Endothelial cell of umbilical vein (primary cell): ENCODE measurements at regions not wholly inside any gene's neighbourhood (a gene's known extent, or its start where the extent isn't known, plus 50 kb on each side); places are given as distances from the start of the nearest gene placed in this dataset.

Source experiments
- BruUV-seq: library from RNA; stranded (reverse); fragments of 400-500 nt; replicated peaks from 2 replicates; lab custom pipeline; 2021; lab: Mats Ljungman, UMichigan
- CTCF ChIA-PET: fragments of 300-600, 350-600 bp; sonication (Branson Sonifier 250); formaldehyde crosslinking; loops from one replicate; lab custom pipeline; 2021; ENCODE audit warnings: antibody characterized with exemption, inconsistent platforms; lab: Charles Lee
- POLR2A ChIA-PET: fragments of 300-600, 350-600 bp; sonication (Branson Sonifier 250); formaldehyde crosslinking; loops from one replicate; lab custom pipeline; 2021; ENCODE audit warnings: antibody characterized with exemption, inconsistent platforms; lab: Charles Lee
- DNase-seq: peaks from one replicate; pipeline ENCODE4 v3.0.0-alpha.2; 2011; ENCODE audit warnings: low read depth, low spot score
- FAIRE-seq: peaks from 2 replicates; lab custom pipeline; 2011; peaks lifted over from hg19 to GRCh38; lab: Jason Lieb, UNC
- H2AFZ ChIP-seq: 2 replicates; pipeline ENCODE4 v1.6.0; 2012; ENCODE audit warnings: low read depth, low read length, control low read depth, inconsistent platforms
- H3K27ac ChIP-seq: 2 replicates; pipeline ENCODE4 v1.5.1; 2011; ENCODE audit warnings: low read depth, mild to moderate bottlenecking, control low read depth, low read length, moderate library complexity; ENCODE audit not compliant: insufficient read depth
- H3K27me3 ChIP-seq, 2 experiments: 2 replicates each; pipeline versions ENCODE4 v1.6.0 to v1.6.1; 2011; ENCODE audit warnings: low read length in 2 of 2, mixed read lengths in 1 of 2; ENCODE audit not compliant: control insufficient read depth in 2 of 2, insufficient read depth in 2 of 2
- H3K36me3 ChIP-seq, 2 experiments: 2 replicates in 1 of 2; 3 replicates in 1 of 2; pipeline ENCODE4 v1.5.1; 2011; ENCODE audit warnings: low read length in 2 of 2, mild to moderate bottlenecking in 1 of 2, moderate library complexity in 1 of 2; ENCODE audit not compliant: control insufficient read depth in 2 of 2, insufficient read depth in 2 of 2; ENCODE audit errors: extremely low read depth in 1 of 2
- H3K4me1 ChIP-seq: 3 replicates; pipeline ENCODE4 v1.5.1; 2011; ENCODE audit warnings: mild to moderate bottlenecking, low read length; ENCODE audit not compliant: control insufficient read depth, insufficient read depth; ENCODE audit errors: extremely low read depth
- H3K4me2 ChIP-seq: 2 replicates; pipeline ENCODE4 v1.6.1; 2011; ENCODE audit warnings: low read length, control low read depth, mixed read lengths; ENCODE audit not compliant: insufficient read depth
- H3K4me3 ChIP-seq, 3 experiments: fragments of 200-600 bp in 1 of 3; sonication (generic), shearing (Covaris generic) in 1 of 3; replicated peaks in 1 of 3; 2 replicates each; pipeline ENCODE4 v1.5.1; 2011 to 2016; ENCODE audit warnings: control low read depth in 3 of 3, low read length in 3 of 3, mild to moderate bottlenecking in 2 of 3, inconsistent platforms in 1 of 3, low read depth in 1 of 3, moderate library complexity in 1 of 3; ENCODE audit not compliant: insufficient read depth in 1 of 3
- H3K79me2 ChIP-seq: 2 replicates; pipeline ENCODE4 v1.6.0; 2012; ENCODE audit warnings: low read length, inconsistent platforms; ENCODE audit not compliant: control insufficient read depth, insufficient read depth
- H3K9ac ChIP-seq: replicated peaks from 2 replicates; pipeline ENCODE3; 2011; ENCODE audit warnings: low read length, control low read depth; ENCODE audit not compliant: insufficient read depth; ENCODE audit errors: extremely low read depth
- H3K9me1 ChIP-seq: replicated peaks from 3 replicates; pipeline ENCODE4 v1.6.0; 2011; ENCODE audit warnings: mild to moderate bottlenecking, low read length; ENCODE audit not compliant: control insufficient read depth, insufficient read depth; ENCODE audit errors: extremely low read depth
- H3K9me3 ChIP-seq: replicated peaks from 2 replicates; pipeline ENCODE4 v1.5.1; 2012; ENCODE audit warnings: low read length, inconsistent platforms; ENCODE audit not compliant: control insufficient read depth, insufficient read depth
- H4K20me1 ChIP-seq: replicated peaks from 2 replicates; pipeline ENCODE3; 2011; ENCODE audit warnings: mild to moderate bottlenecking, low read length; ENCODE audit not compliant: control insufficient read depth, insufficient read depth; ENCODE audit errors: extremely low read depth
- EZH2 ChIP-seq: IDR thresholded peaks from 2 replicates; pipeline ENCODE4 v1.6.1; 2012; ENCODE audit warnings: borderline replicate concordance, low read depth, mild to moderate bottlenecking, moderate library complexity, low read length, inconsistent platforms; ENCODE audit not compliant: severe bottlenecking
- FOS ChIP-seq: IDR thresholded peaks from 2 replicates; pipeline ENCODE4 v1.6.1; 2011; ENCODE audit warnings: mild to moderate bottlenecking, low read length, moderate library complexity, borderline replicate concordance; ENCODE audit not compliant: insufficient read depth
- JUN ChIP-seq: IDR thresholded peaks from 2 replicates; pipeline ENCODE4 v1.6.1; 2011; ENCODE audit warnings: borderline replicate concordance, low read depth; ENCODE audit not compliant: insufficient read length, insufficient read depth
- MYC ChIP-seq: IDR thresholded peaks from one replicate; pipeline ENCODE4 v1.6.1; 2011; ENCODE audit warnings: mild to moderate bottlenecking, low read depth, low read length
- POLR2A ChIP-seq: IDR thresholded peaks from 2 replicates; pipeline ENCODE4 v1.6.1; 2012; ENCODE audit warnings: low read depth, mild to moderate bottlenecking, control low read depth, low read length
- POLR2AphosphoS5 ChIP-seq: IDR thresholded peaks from 2 replicates; pipeline ENCODE4 v1.6.1; 2012; ENCODE audit warnings: low read depth, mild to moderate bottlenecking, control low read depth, low read length, moderate library complexity; ENCODE audit not compliant: insufficient read depth
- dilution Hi-C: fragments of 300-500 bp; cut with MboI; formaldehyde crosslinking; loops from one replicate; pipeline ENCODE4 v1.15.0; 2019; ENCODE audit warnings: low sequenced_read_pairs; ENCODE audit not compliant: extremely low pct_ligation_motif_present
- intact Hi-C: fragments of 100-400 bp; cut with micrococcal nuclease; formaldehyde crosslinking; loops from one replicate; pipeline ENCODE4 v1.10.0; 2022
- TF ChIP-seq, protein P1 (sequence below), 2 donors: IDR thresholded peaks; 1 replicate in 1 of 2; 2 replicates in 1 of 2; pipeline ENCODE4 v1.5.1; 2011; ENCODE audit warnings: low read length in 2 of 2, mild to moderate bottlenecking in 2 of 2, moderate library complexity in 2 of 2, control low read depth in 1 of 2, inconsistent platforms in 1 of 2, low read depth in 1 of 2; ENCODE audit not compliant: insufficient read depth in 1 of 2; ENCODE audit errors: extremely low read depth in 1 of 2

DNA sequence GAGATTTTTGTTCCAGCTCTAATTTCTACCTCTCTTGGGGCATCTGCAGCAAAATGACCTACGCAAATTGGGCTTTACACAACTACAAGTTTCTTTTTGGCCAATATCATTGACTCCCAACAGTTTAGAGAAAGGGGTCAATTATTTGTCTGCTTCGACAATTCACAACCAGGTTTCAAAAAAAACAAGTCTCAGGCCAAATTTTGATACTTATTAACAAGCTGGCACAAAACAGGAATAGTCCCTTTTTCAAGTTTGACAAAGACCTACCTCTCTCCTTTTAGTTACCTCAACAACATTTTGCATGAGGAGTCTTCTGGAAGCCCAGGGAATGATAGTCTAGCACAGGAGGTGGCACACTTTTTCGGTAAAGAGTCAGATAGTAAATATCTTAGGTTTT, 97.9 kb upstream of the TSHZ2 start:
- BruUV-seq, result no TSS peak
- TF ChIP-seq MYC (no peak), JUN (no peak), POLR2A (no peak), FOS (no peak), POLR2AphosphoS5 (no peak), EZH2 (no peak)
- TF ChIP-seq, protein P1, sequence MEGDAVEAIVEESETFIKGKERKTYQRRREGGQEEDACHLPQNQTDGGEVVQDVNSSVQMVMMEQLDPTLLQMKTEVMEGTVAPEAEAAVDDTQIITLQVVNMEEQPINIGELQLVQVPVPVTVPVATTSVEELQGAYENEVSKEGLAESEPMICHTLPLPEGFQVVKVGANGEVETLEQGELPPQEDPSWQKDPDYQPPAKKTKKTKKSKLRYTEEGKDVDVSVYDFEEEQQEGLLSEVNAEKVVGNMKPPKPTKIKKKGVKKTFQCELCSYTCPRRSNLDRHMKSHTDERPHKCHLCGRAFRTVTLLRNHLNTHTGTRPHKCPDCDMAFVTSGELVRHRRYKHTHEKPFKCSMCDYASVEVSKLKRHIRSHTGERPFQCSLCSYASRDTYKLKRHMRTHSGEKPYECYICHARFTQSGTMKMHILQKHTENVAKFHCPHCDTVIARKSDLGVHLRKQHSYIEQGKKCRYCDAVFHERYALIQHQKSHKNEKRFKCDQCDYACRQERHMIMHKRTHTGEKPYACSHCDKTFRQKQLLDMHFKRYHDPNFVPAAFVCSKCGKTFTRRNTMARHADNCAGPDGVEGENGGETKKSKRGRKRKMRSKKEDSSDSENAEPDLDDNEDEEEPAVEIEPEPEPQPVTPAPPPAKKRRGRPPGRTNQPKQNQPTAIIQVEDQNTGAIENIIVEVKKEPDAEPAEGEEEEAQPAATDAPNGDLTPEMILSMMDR (IDR thresholded peaks at IDR 0.05; ENCODE audit: extremely low read depth in 1 of 2, insufficient read depth in 1 of 2, low read depth in 1 of 2, low read length in 2 of 2), result no peak
- CTCF ChIA-PET, result no interaction called here
- Histone ChIP-seq H3K79me2 (no peaks in the 10 kb centered on the region), H3K27ac (no peak overlapping the region), H3K36me3 (no peaks in the 10 kb centered on the region), H3K4me1 (no peaks in the 10 kb centered on the region), H3K27me3 (no peaks in the 10 kb centered on the region), H3K9me1 (no peaks in the 10 kb centered on the region), H4K20me1 (no peaks in the 10 kb centered on the region), H3K9me3 (no peaks in the 10 kb centered on the region), H3K4me2 (no peak overlapping the region), H3K9ac (no peak overlapping the region), H3K4me3 (no peak overlapping the region), H2AFZ (no peak overlapping the region)
- intact Hi-C loops, result no loop called here
- POLR2A ChIA-PET, result no interaction called here
- dilution Hi-C loops, result no loop called here
- FAIRE-seq, result no peak
- DNase-seq, result no peak
